ENCODE measurements at regions not wholly inside any gene's neighbourhood (a gene's known extent, or its start where the extent isn't known, plus 50 kb on each side); places are given as distances from the start of the nearest gene placed in this dataset.

DNA sequence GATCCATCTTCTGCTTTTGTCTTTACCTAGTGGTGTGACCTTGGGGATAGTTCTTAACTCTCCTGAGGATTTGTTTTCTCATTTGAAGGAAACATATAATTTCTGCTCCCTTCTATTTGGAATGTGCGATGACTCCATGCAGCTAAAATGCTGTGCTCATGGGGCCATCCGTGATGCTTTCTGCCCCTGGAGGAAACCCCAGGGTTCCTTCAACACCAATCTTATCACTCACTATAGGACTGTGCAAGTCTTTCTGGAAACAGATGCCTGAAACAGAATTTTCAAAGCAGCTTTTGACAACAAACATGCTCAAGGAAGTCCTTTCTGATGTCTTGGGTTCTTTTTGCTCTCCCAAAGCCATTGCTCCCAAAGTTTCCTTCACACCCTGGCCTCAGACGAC, 128.8 kb upstream of the GGTLC1 start:
- TF ChIP-seq, protein P1, sequence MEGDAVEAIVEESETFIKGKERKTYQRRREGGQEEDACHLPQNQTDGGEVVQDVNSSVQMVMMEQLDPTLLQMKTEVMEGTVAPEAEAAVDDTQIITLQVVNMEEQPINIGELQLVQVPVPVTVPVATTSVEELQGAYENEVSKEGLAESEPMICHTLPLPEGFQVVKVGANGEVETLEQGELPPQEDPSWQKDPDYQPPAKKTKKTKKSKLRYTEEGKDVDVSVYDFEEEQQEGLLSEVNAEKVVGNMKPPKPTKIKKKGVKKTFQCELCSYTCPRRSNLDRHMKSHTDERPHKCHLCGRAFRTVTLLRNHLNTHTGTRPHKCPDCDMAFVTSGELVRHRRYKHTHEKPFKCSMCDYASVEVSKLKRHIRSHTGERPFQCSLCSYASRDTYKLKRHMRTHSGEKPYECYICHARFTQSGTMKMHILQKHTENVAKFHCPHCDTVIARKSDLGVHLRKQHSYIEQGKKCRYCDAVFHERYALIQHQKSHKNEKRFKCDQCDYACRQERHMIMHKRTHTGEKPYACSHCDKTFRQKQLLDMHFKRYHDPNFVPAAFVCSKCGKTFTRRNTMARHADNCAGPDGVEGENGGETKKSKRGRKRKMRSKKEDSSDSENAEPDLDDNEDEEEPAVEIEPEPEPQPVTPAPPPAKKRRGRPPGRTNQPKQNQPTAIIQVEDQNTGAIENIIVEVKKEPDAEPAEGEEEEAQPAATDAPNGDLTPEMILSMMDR (IDR thresholded peaks at IDR 0.05), result no peak
- no peak for TF ChIP-seq POLR2A (IDR thresholded peaks at IDR 0.05)
